Stimulated activated CD8-positive, alpha-beta memory T cell treated with anti-CD3 and anti-CD28 coated beads, Interleukin-4, amount 100 ng/mL, for 24 hours (primary cell): ENCODE measurements at regions not wholly inside any gene's neighbourhood (a gene's known extent, or its start where the extent isn't known, plus 50 kb on each side); places are given as distances from the start of the nearest gene placed in this dataset.

Experiments used
- DNase-seq: peaks from one replicate; pipeline ENCODE4 v3.0.0-alpha.2; 2020; ENCODE audit warnings: low read depth

GRCh38 chr9:86830356-86830755 lies 117.0 kb downstream of the GAS1 start:
- no peak for DNase-seq

GRCh38 chr9:86829496-86830046 lies 117.7 kb downstream of the GAS1 start:
- no peak for DNase-seq

- no peak for DNase-seq
Observed at GRCh38 chr9:86828631-86829030, 118.7 kb downstream of the GAS1 start.

GRCh38 chr9:86827893-86828292 lies 119.4 kb downstream of the GAS1 start:
- no peak for DNase-seq

GRCh38 chr9:86825299-86825698 lies 122.0 kb downstream of the GAS1 start:
- no peak for DNase-seq

- no peak for DNase-seq
Observed at GRCh38 chr9:86822006-86822801, 125.1 kb downstream of the GAS1 start.

GRCh38 chr9:86821006-86821845 lies 126.1 kb downstream of the GAS1 start:
- no peak for DNase-seq

GRCh38 chr9:86819552-86819951 lies 127.8 kb downstream of the GAS1 start:
- no peak for DNase-seq

- DNase-seq: no peak
Observed at GRCh38 chr9:86818636-86819035, 128.7 kb downstream of the GAS1 start.

GRCh38 chr9:86816868-86817267 lies 130.4 kb downstream of the GAS1 start:
- DNase-seq: no peak

- no peak for DNase-seq
Observed at GRCh38 chr9:86816366-86816765, 130.9 kb downstream of the GAS1 start.

GRCh38 chr9:86812616-86813015 lies 134.7 kb downstream of the GAS1 start:
- no peak for DNase-seq

- no peak for DNase-seq
Observed at GRCh38 chr9:86809759-86810367, 137.4 kb downstream of the GAS1 start.

- no peak for DNase-seq
Observed at GRCh38 chr9:86809151-86809550, 138.2 kb downstream of the GAS1 start.

GRCh38 chr9:86807367-86807976 lies 139.8 kb downstream of the GAS1 start:
- no peak for DNase-seq

- DNase-seq: no peak
Observed at GRCh38 chr9:86804011-86804410, 143.3 kb downstream of the GAS1 start.

- DNase-seq: no peak
Observed at GRCh38 chr9:86802900-86803673, 144.2 kb downstream of the GAS1 start.

- no peak for DNase-seq
Observed at GRCh38 chr9:86801246-86801645, 146.1 kb downstream of the GAS1 start.

GRCh38 chr9:86800681-86801080 lies 146.6 kb downstream of the GAS1 start:
- DNase-seq: no peak

GRCh38 chr9:86798966-86799365 lies 148.3 kb downstream of the GAS1 start:
- no peak for DNase-seq

- DNase-seq: no peak
Observed at GRCh38 chr9:86796666-86797065, 150.6 kb downstream of the GAS1 start.
